DMS79 (cell line): ENCODE measurements at regions not wholly inside any gene's neighbourhood (a gene's known extent, or its start where the extent isn't known, plus 50 kb on each side); places are given as distances from the start of the nearest gene placed in this dataset.

Source experiments
- DNase-seq: peaks from one replicate; lab custom pipeline; 2025; lab: John Stamatoyannopoulos, UW

- no peak for DNase-seq
Measured at GRCh38 chr3:16114429-16114828, 60.1 kb upstream of the GALNT15 start.

GRCh38 chr3:16114930-16115329 is 59.5 kb upstream of the GALNT15 start:
- no peak for DNase-seq

- no peak for DNase-seq
Measured at GRCh38 chr3:16118396-16118795, 56.1 kb upstream of the GALNT15 start.

GRCh38 chr3:16119887-16120286 is 54.6 kb upstream of the GALNT15 start:
- no peak for DNase-seq

DNA sequence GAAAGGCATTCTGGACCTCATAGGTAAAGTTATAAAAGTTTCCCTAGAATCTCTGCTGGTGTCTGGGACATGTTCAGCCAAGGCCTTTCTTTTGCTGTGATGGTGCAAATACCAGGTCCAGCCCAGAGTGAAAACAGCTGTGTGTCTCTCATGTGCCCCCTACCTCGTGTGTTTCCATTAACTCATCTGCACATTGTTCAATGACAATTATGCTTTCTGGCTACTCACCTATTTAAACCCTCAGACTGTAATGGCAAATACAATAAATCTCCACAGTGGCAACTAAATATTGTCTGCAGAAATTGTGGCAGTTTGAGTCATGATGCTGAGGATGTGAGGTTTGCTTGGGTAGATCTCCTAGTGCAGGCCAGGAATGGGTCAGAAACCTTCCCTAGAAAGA is 53.1 kb upstream of the GALNT15 start:
- DNase-seq = no peak

GRCh38 chr3:16122155-16122554 is 52.3 kb upstream of the GALNT15 start:
- DNase-seq = no peak

GRCh38 chr3:16122661-16123060 is 51.8 kb upstream of the GALNT15 start:
- DNase-seq = no peak

GRCh38 chr3:16124636-16125035 is 49.8 kb upstream of the GALNT15 start:
- no peak for DNase-seq
